ENCODE measurements at regions not wholly inside any gene's neighbourhood (a gene's known extent, or its start where the extent isn't known, plus 50 kb on each side); places are given as distances from the start of the nearest gene placed in this dataset.

- H3K36me3 ChIP-seq (replicated peaks; ENCODE audit: control insufficient read depth, insufficient read depth, low read length) = no peaks in the 10 kb centered on the region
- no peaks in the 10 kb centered on the region for H3K27me3 ChIP-seq (ENCODE audit: control insufficient read depth, insufficient read depth, low read length)
- H3K4me3 ChIP-seq (ENCODE audit: insufficient read depth, low read depth, low read length) = no peak overlapping the region
- DNase-seq = no peak
These were observed 584.6 kb downstream of the ANXA1 start for GRCh38 chr9:73736270-73736669.

- no peak overlapping the region for H3K4me3 ChIP-seq (ENCODE audit: insufficient read depth, low read depth, low read length)
- H3K27me3 ChIP-seq (ENCODE audit: control insufficient read depth, insufficient read depth, low read length) = no peaks in the 10 kb centered on the region
- no peak for DNase-seq
- H3K36me3 ChIP-seq (replicated peaks; ENCODE audit: control insufficient read depth, insufficient read depth, low read length) = no peaks in the 10 kb centered on the region
These were observed 587.3 kb downstream of the ANXA1 start for GRCh38 chr9:73738741-73739530.

- H3K4me3 ChIP-seq (ENCODE audit: insufficient read depth, low read depth, low read length) = no peak overlapping the region
- no peak for DNase-seq
- no peaks in the 10 kb centered on the region for H3K36me3 ChIP-seq (replicated peaks; ENCODE audit: control insufficient read depth, insufficient read depth, low read length)
- H3K27me3 ChIP-seq (ENCODE audit: control insufficient read depth, insufficient read depth, low read length) = no peaks in the 10 kb centered on the region
These were observed 589.7 kb downstream of the ANXA1 start for GRCh38 chr9:73741316-73741715.

- no peaks in the 10 kb centered on the region for H3K27me3 ChIP-seq (ENCODE audit: control insufficient read depth, insufficient read depth, low read length)
- no peak for DNase-seq
- H3K4me3 ChIP-seq (ENCODE audit: insufficient read depth, low read depth, low read length) = no peak overlapping the region
- H3K36me3 ChIP-seq (replicated peaks; ENCODE audit: control insufficient read depth, insufficient read depth, low read length) = no peaks in the 10 kb centered on the region
These were observed 590.7 kb downstream of the ANXA1 start for GRCh38 chr9:73742412-73742811.

GRCh38 chr9:73743826-73744225, 592.2 kb downstream of the ANXA1 start:
- Histone ChIP-seq H3K27me3 (ENCODE audit: control insufficient read depth, insufficient read depth, low read length) (no peaks in the 10 kb centered on the region), H3K36me3 (replicated peaks; ENCODE audit: control insufficient read depth, insufficient read depth, low read length) (no peaks in the 10 kb centered on the region), H3K4me3 (ENCODE audit: insufficient read depth, low read depth, low read length) (no peak overlapping the region)
- DNase-seq = no peak

- H3K27me3 ChIP-seq (ENCODE audit: control insufficient read depth, insufficient read depth, low read length) = no peaks in the 10 kb centered on the region
- H3K4me3 ChIP-seq (ENCODE audit: insufficient read depth, low read depth, low read length) = no peak overlapping the region
- no peaks in the 10 kb centered on the region for H3K36me3 ChIP-seq (replicated peaks; ENCODE audit: control insufficient read depth, insufficient read depth, low read length)
- DNase-seq = no peak
These were observed 593.9 kb downstream of the ANXA1 start for GRCh38 chr9:73745598-73745997.

GRCh38 chr9:73753171-73753570, 601.5 kb downstream of the ANXA1 start:
- no peak for DNase-seq
- no peaks in the 10 kb centered on the region for H3K36me3 ChIP-seq (replicated peaks; ENCODE audit: control insufficient read depth, insufficient read depth, low read length)
- no peaks in the 10 kb centered on the region for H3K27me3 ChIP-seq (ENCODE audit: control insufficient read depth, insufficient read depth, low read length)
- no peak overlapping the region for H3K4me3 ChIP-seq (ENCODE audit: insufficient read depth, low read depth, low read length)

GRCh38 chr9:73761905-73762304, 610.2 kb downstream of the ANXA1 start:
- Histone ChIP-seq H3K36me3 (replicated peaks; ENCODE audit: control insufficient read depth, insufficient read depth, low read length) (no peaks in the 10 kb centered on the region), H3K27me3 (ENCODE audit: control insufficient read depth, insufficient read depth, low read length) (no peaks in the 10 kb centered on the region), H3K4me3 (ENCODE audit: insufficient read depth, low read depth, low read length) (no peak overlapping the region)
- DNase-seq = no peak

- Histone ChIP-seq H3K36me3 (replicated peaks; ENCODE audit: control insufficient read depth, insufficient read depth, low read length) (no peaks in the 10 kb centered on the region), H3K4me3 (ENCODE audit: insufficient read depth, low read depth, low read length) (no peak overlapping the region), H3K27me3 (ENCODE audit: control insufficient read depth, insufficient read depth, low read length) (no peaks in the 10 kb centered on the region)
- no peak for DNase-seq
These were observed 622.2 kb downstream of the ANXA1 start for GRCh38 chr9:73773896-73774295.

- DNase-seq = no peak
- Histone ChIP-seq H3K36me3 (replicated peaks; ENCODE audit: control insufficient read depth, insufficient read depth, low read length) (no peaks in the 10 kb centered on the region), H3K4me3 (ENCODE audit: insufficient read depth, low read depth, low read length) (no peak overlapping the region), H3K27me3 (ENCODE audit: control insufficient read depth, insufficient read depth, low read length) (no peaks in the 10 kb centered on the region)
These were observed 624.1 kb downstream of the ANXA1 start for GRCh38 chr9:73775757-73776156.

- H3K27me3 ChIP-seq (ENCODE audit: control insufficient read depth, insufficient read depth, low read length) = no peaks in the 10 kb centered on the region
- DNase-seq = no peak
- no peaks in the 10 kb centered on the region for H3K36me3 ChIP-seq (replicated peaks; ENCODE audit: control insufficient read depth, insufficient read depth, low read length)
- no peak overlapping the region for H3K4me3 ChIP-seq (ENCODE audit: insufficient read depth, low read depth, low read length)
These were observed 629.3 kb downstream of the ANXA1 start for GRCh38 chr9:73780916-73781315.

- no peaks in the 10 kb centered on the region for H3K36me3 ChIP-seq (replicated peaks; ENCODE audit: control insufficient read depth, insufficient read depth, low read length)
- H3K4me3 ChIP-seq (ENCODE audit: insufficient read depth, low read depth, low read length) = no peak overlapping the region
- H3K27me3 ChIP-seq (ENCODE audit: control insufficient read depth, insufficient read depth, low read length) = no peaks in the 10 kb centered on the region
- DNase-seq = no peak
These were observed 630.5 kb downstream of the ANXA1 start for GRCh38 chr9:73782166-73782565.

GRCh38 chr9:73799446-73799845, 647.8 kb downstream of the ANXA1 start:
- DNase-seq = no peak
- H3K36me3 ChIP-seq (replicated peaks; ENCODE audit: control insufficient read depth, insufficient read depth, low read length) = no peaks in the 10 kb centered on the region
- H3K4me3 ChIP-seq (ENCODE audit: insufficient read depth, low read depth, low read length) = no peak overlapping the region

GRCh38 chr9:73805111-73805510, 653.4 kb downstream of the ANXA1 start:
- Histone ChIP-seq H3K36me3 (replicated peaks; ENCODE audit: control insufficient read depth, insufficient read depth, low read length) (no peaks in the 10 kb centered on the region), H3K27me3 (ENCODE audit: control insufficient read depth, insufficient read depth, low read length) (no peaks in the 10 kb centered on the region), H3K4me3 (ENCODE audit: insufficient read depth, low read depth, low read length) (no peak overlapping the region)
- DNase-seq = no peak

More at GRCh38 chr9:73799446-73799845, 647.8 kb downstream of the ANXA1 start:
- H3K27me3 ChIP-seq (ENCODE audit: control insufficient read depth, insufficient read depth, low read length) = no peaks in the 10 kb centered on the region

- no peak for DNase-seq
- Histone ChIP-seq H3K36me3 (replicated peaks; ENCODE audit: control insufficient read depth, insufficient read depth, low read length) (no peaks in the 10 kb centered on the region), H3K27me3 (ENCODE audit: control insufficient read depth, insufficient read depth, low read length) (no peaks in the 10 kb centered on the region), H3K4me3 (ENCODE audit: insufficient read depth, low read depth, low read length) (no peak overlapping the region)
These were observed 654.3 kb downstream of the ANXA1 start for GRCh38 chr9:73805853-73806458.

Measured in H7 (cell line).